K562 (cell line): ENCODE measurements at regions not wholly inside any gene's neighbourhood (a gene's known extent, or its start where the extent isn't known, plus 50 kb on each side); places are given as distances from the start of the nearest gene placed in this dataset.

Experiments
- ATAC-seq: fragments of 200-7000 bp; cut with Tn5 transposase; 3 replicates; pipeline ENCODE4 v1.9.1; 2020; ENCODE audit warnings: moderate library complexity
- BruUV-seq: library from RNA; stranded (reverse); fragments of 400-500 nt; replicated peaks from 2 replicates; lab custom pipeline; 2021; lab: Mats Ljungman, UMichigan
- CTCF ChIA-PET: fragments of 300-600 bp; formaldehyde crosslinking; extraction: SDS; loops from one replicate; lab custom pipeline; 2021; ENCODE audit warnings: low intra/inter-chr PET ratio; lab: Yijun Ruan, JAX
- POLR2A ChIA-PET: fragments of 300-600, 350-650 bp; sonication (Branson Sonifier 250); formaldehyde crosslinking; extraction: SDS; loops from one replicate; lab custom pipeline; 2021; ENCODE audit warnings: antibody characterized with exemption, inconsistent platforms; lab: Yijun Ruan, JAX
- DNase-seq, 4 experiments: peaks; one replicate each; pipeline versions ENCODE4 v3.0.0 to v3.0.0-alpha.2; 2011 to 2018; ENCODE audit warnings: low spot score in 3 of 4, mixed read lengths in 3 of 4; ENCODE audit errors: extremely low read depth in 1 of 4
- FAIRE-seq: peaks from 2 replicates; lab custom pipeline; 2011; peaks lifted over from hg19 to GRCh38; lab: Jason Lieb, UNC
- H2AFZ ChIP-seq: 2 replicates; pipeline ENCODE4 v1.6.0; 2011; ENCODE audit warnings: low read depth, low read length, control low read depth, inconsistent platforms
- H3K27ac ChIP-seq: fragments of 200-600 bp; 3 replicates; pipeline ENCODE4 v1.8.0; 2011; ENCODE audit warnings: low read depth, mild to moderate bottlenecking, control low read depth, inconsistent platforms, low read length, moderate library complexity, mixed read lengths; ENCODE audit errors: extremely low read depth
- H3K27me3 ChIP-seq, 2 experiments: fragments of 300-600 bp in 1 of 2; 2 replicates in 1 of 2; 3 replicates in 1 of 2; pipeline versions ENCODE4 v1.6.0 to v1.8.0; 2011; ENCODE audit warnings: inconsistent platforms in 2 of 2, low read length in 2 of 2, mild to moderate bottlenecking in 1 of 2, mixed read lengths in 1 of 2, moderate library complexity in 1 of 2; ENCODE audit not compliant: control insufficient read depth in 2 of 2, insufficient read depth in 2 of 2
- H3K36me3 ChIP-seq: fragments of 300-600 bp; 3 replicates; pipeline ENCODE4 v1.8.0; 2011; ENCODE audit warnings: mild to moderate bottlenecking, low read length, inconsistent platforms; ENCODE audit not compliant: control insufficient read depth, insufficient read depth
- H3K4me1 ChIP-seq, 2 experiments: fragments of 200-600 bp in 1 of 2; replicated peaks in 1 of 2; 2 replicates in 1 of 2; 3 replicates in 1 of 2; pipeline versions ENCODE4 v1.5.1 to v1.8.0; 2011; ENCODE audit warnings: inconsistent platforms in 2 of 2, low read length in 2 of 2, mild to moderate bottlenecking in 1 of 2, mixed read lengths in 1 of 2, moderate library complexity in 1 of 2; ENCODE audit not compliant: control insufficient read depth in 2 of 2, insufficient read depth in 2 of 2
- H3K4me2 ChIP-seq: 2 replicates; pipeline ENCODE4 v1.6.1; 2011; ENCODE audit warnings: low read length, control low read depth, inconsistent platforms, mixed read lengths; ENCODE audit not compliant: insufficient read depth
- H3K4me3 ChIP-seq: fragments of 200-600 bp; sonication (generic), shearing (Covaris generic); 2 replicates; pipeline ENCODE4 v1.5.1; 2016; ENCODE audit warnings: control low read depth, inconsistent platforms
- H3K79me2 ChIP-seq: fragments of 200-600 bp; 3 replicates; pipeline ENCODE4 v1.8.0; 2011; ENCODE audit warnings: low read length, inconsistent platforms; ENCODE audit not compliant: control insufficient read depth, insufficient read depth
- H3K9ac ChIP-seq, 2 experiments: 2 replicates each; pipeline versions ENCODE4 v1.6.0 to v1.6.1; 2011; ENCODE audit warnings: low read depth in 2 of 2, low read length in 2 of 2, control low read depth in 1 of 2, inconsistent platforms in 1 of 2, mild to moderate bottlenecking in 1 of 2, mixed read lengths in 1 of 2; ENCODE audit not compliant: insufficient read depth in 1 of 2
- H3K9me1 ChIP-seq: one replicate; pipeline ENCODE4 v1.6.0; 2011; ENCODE audit warnings: inconsistent platforms, mild to moderate bottlenecking, low read length, moderate library complexity; ENCODE audit not compliant: control insufficient read depth, insufficient read depth
- H3K9me3 ChIP-seq: replicated peaks from 2 replicates; pipeline ENCODE4 v1.5.1; 2011; ENCODE audit warnings: low read depth, low read length, inconsistent platforms; ENCODE audit not compliant: control insufficient read depth, insufficient read depth
- H4K20me1 ChIP-seq: replicated peaks from 2 replicates; pipeline ENCODE4 v1.6.1; 2011; ENCODE audit warnings: low read length, inconsistent platforms, mixed read lengths; ENCODE audit not compliant: control insufficient read depth, insufficient read depth
- FOXA1 ChIP-seq: fragments of 450-650 bp; IDR thresholded peaks from 2 replicates; pipeline ENCODE4 v1.6.1; 2016; ENCODE audit warnings: mild to moderate bottlenecking, borderline replicate concordance
- IFI16 ChIP-seq: fragments of 250-450 bp; sonication (Bioruptor Pico); IDR thresholded peaks from 2 replicates; pipeline ENCODE4 v2.1.2; 2022; ENCODE audit warnings: mild to moderate bottlenecking, inconsistent platforms
- IRF1 ChIP-seq: sonication (generic); formaldehyde crosslinking; IDR thresholded peaks from 2 replicates; pipeline ENCODE4 v1.8.0; 2022; ENCODE audit warnings: missing genetic modification reagents, mild to moderate bottlenecking, borderline replicate concordance
- MLLT1 ChIP-seq, 2 experiments: fragments of 450-650 bp; IDR thresholded peaks; 2 replicates each; pipeline ENCODE4 v1.6.1; 2016
- NCOA6 ChIP-seq: fragments of 450-650 bp; IDR thresholded peaks from 2 replicates; pipeline ENCODE4 v1.6.1; 2017; ENCODE audit warnings: mild to moderate bottlenecking
- NFIX ChIP-seq: fragments of 250-450 bp; sonication (Bioruptor Pico); IDR thresholded peaks from 2 replicates; pipeline ENCODE4 v1.4.0; 2020; ENCODE audit warnings: low read depth, mild to moderate bottlenecking, moderate library complexity
- RERE ChIP-seq: sonication (generic); formaldehyde crosslinking; IDR thresholded peaks from 2 replicates; pipeline ENCODE4 v1.8.0; 2023; ENCODE audit warnings: missing genetic modification reagents, mild to moderate bottlenecking, borderline replicate concordance
- SMARCA5 ChIP-seq: fragments of 450-650 bp; IDR thresholded peaks from 2 replicates; pipeline ENCODE4 v1.6.1; 2016
- ZNF143 ChIP-seq: sonication (generic); formaldehyde crosslinking; IDR thresholded peaks from 2 replicates; pipeline ENCODE4 v1.9.0; 2022; ENCODE audit warnings: mild to moderate bottlenecking, missing genetic modification reagents
- ZNF146 ChIP-seq: IDR thresholded peaks from one replicate; pipeline ENCODE4 v1.6.1; 2018; ENCODE audit warnings: missing compliant biosample characterization; ENCODE audit not compliant: unreplicated experiment
- ZNF324 ChIP-seq: fragments of 250-450 bp; sonication (Bioruptor Pico); IDR thresholded peaks from 2 replicates; pipeline ENCODE4 v1.4.0; 2020; ENCODE audit warnings: mild to moderate bottlenecking
- WGBS: fragments of 100-300 bp; shearing (Covaris generic); methylation state at CpG from one replicate; pipeline ENCODE4 v1.1.6; 2016; ENCODE audit warnings: low coverage, mixed read lengths; ENCODE audit not compliant: insufficient coverage; ENCODE audit errors: missing lambda C conversion rate; 5-methylcytosine and 5-hydroxymethylcytosine counted together
- in situ Hi-C: fragments of 300-500 bp; cut with MboI; formaldehyde crosslinking; loops from 4 replicates; pipeline ENCODE4 v1.15.0; 2018; ENCODE audit warnings: inconsistent platforms, mixed read lengths
- intact Hi-C: fragments of 100-400 bp; cut with micrococcal nuclease; formaldehyde crosslinking; loops from 2 replicates; pipeline ENCODE4 v1.14.2; 2022

GRCh38 chr1:87686671-87687070 is 358.0 kb downstream of the LMO4 start:
- POLR2A ChIA-PET = interaction anchor here (1.1 kb wide), 1 partner anchor 22 kb away, joined by 3 read pairs; no protein-coding TSS in a partner anchor
- DNase-seq = no peak
- H3K4me1 ChIP-seq = no peaks in the 10 kb centered on the region
- intact Hi-C loops (no loop called here), in situ Hi-C loops (no loop called here)
- no peaks in the 10 kb centered on the region for H3K36me3 ChIP-seq
- FAIRE-seq = no peak
- CTCF ChIA-PET = no interaction called here
- H3K9ac ChIP-seq = no peak overlapping the region
- TF ChIP-seq ZNF146 = no peak
- TF ChIP-seq MLLT1 (IDR thresholded peaks at IDR 0.05) = no peak
- no peak for TF ChIP-seq RERE
- TF ChIP-seq FOXA1 = no peak
- TF ChIP-seq IFI16 (CRISPR knock-in tag) = no peak
- TF ChIP-seq NCOA6 = no peak
- no peak for TF ChIP-seq ZNF143 (CRISPR knock-in tag)
- no peak for TF ChIP-seq IRF1 (CRISPR knock-in tag)
- TF ChIP-seq ZNF324 (CRISPR knock-in tag) = no peak
- TF ChIP-seq SMARCA5 = no peak
- no peak for TF ChIP-seq NFIX (CRISPR knock-in tag)
- WGBS = 0% methylated on average over 1 of the region's 1 CpG
- H3K4me2 ChIP-seq = no peak overlapping the region
- H2AFZ ChIP-seq = no peak overlapping the region
- H4K20me1 ChIP-seq = no peaks in the 10 kb centered on the region
- no peak overlapping the region for H3K4me3 ChIP-seq
- no peak for ATAC-seq
- no peaks in the 10 kb centered on the region for H3K9me3 ChIP-seq
- BruUV-seq = no TSS peak
- no peak overlapping the region for H3K27ac ChIP-seq
- H3K79me2 ChIP-seq = no peaks in the 10 kb centered on the region
- no peaks in the 10 kb centered on the region for H3K9me1 ChIP-seq
- H3K27me3 ChIP-seq = no peaks in the 10 kb centered on the region
